Spleen (tissue), 11 donors: ENCODE measurements at regions not wholly inside any gene's neighbourhood (a gene's known extent, or its start where the extent isn't known, plus 50 kb on each side); places are given as distances from the start of the nearest gene placed in this dataset.
"Not testable (repeated sequence)": the region's sequence is repeated elsewhere in the genome, so short reads cannot be mapped to it uniquely, and the experiment has no call there.

Experiments
- DNase-seq: peaks from one replicate; pipeline ENCODE4 v3.0.0-alpha.2; 2020
- H3K27ac ChIP-seq, 8 donors: fragments of 200-600 bp; sonication (generic) in 7 of 8; 1 replicate in 4 of 8; 2 replicates in 4 of 8; pipeline versions ENCODE4 v1.5.0 to v1.8.0; 2016 to 2021; ENCODE audit warnings: inconsistent platforms in 4 of 8, mild to moderate bottlenecking in 4 of 8, moderate library complexity in 1 of 8
- H3K27me3 ChIP-seq, 7 donors: fragments of 200-600 bp; sonication (generic) in 6 of 7; replicated peaks in 1 of 7; 1 replicate in 4 of 7; 2 replicates in 3 of 7; pipeline versions ENCODE4 v1.5.0 to v1.8.0; 2016 to 2021; ENCODE audit warnings: inconsistent platforms in 3 of 7, mild to moderate bottlenecking in 1 of 7
- H3K36me3 ChIP-seq, 6 donors: fragments of 200-600 bp; sonication (generic) in 5 of 6; 1 replicate in 4 of 6; 2 replicates in 2 of 6; pipeline versions ENCODE4 v1.5.0 to v1.8.0; 2016 to 2021; ENCODE audit warnings: inconsistent platforms in 2 of 6
- H3K4me1 ChIP-seq, 6 donors: fragments of 200-600 bp; sonication (generic) in 5 of 6; 1 replicate in 3 of 6; 2 replicates in 3 of 6; pipeline versions ENCODE4 v1.5.0 to v1.8.0; 2016 to 2021; ENCODE audit warnings: inconsistent platforms in 3 of 6
- H3K4me3 ChIP-seq, 8 donors: fragments of 200-600 bp; sonication (generic) in 7 of 8; 1 replicate in 4 of 8; 2 replicates in 4 of 8; pipeline versions ENCODE4 v1.5.0 to v1.8.0; 2016 to 2021; ENCODE audit warnings: inconsistent platforms in 4 of 8, mild to moderate bottlenecking in 4 of 8, moderate library complexity in 2 of 8
- H3K9me3 ChIP-seq, 8 donors: fragments of 200-600 bp; sonication (generic) in 7 of 8; 1 replicate in 4 of 8; 2 replicates in 4 of 8; pipeline versions ENCODE4 v1.5.0 to v1.8.0; 2016 to 2021; ENCODE audit warnings: inconsistent platforms in 4 of 8
- CTCF ChIP-seq, 11 experiments: fragments of 200-600 bp in 7 of 11; fragments of 450-650 bp in 4 of 11; sonication (generic) in 4 of 11; IDR thresholded peaks in 8 of 11; conservative IDR thresholded peaks in 3 of 11; 1 replicate in 7 of 11; 2 replicates in 4 of 11; pipeline versions ENCODE4 v1.4.0 to v1.8.0; 2016 to 2021; ENCODE audit warnings: antibody characterized with exemption in 11 of 11, inconsistent platforms in 4 of 11, mild to moderate bottlenecking in 1 of 11
- POLR2A ChIP-seq, 3 donors: fragments of 450-650 bp; IDR thresholded peaks; one replicate each; pipeline ENCODE4 v1.5.1; 2017; ENCODE audit warnings: antibody characterized with exemption in 3 of 3, mild to moderate bottlenecking in 1 of 3
- POLR2AphosphoS5 ChIP-seq, 3 donors: sonication (generic); formaldehyde crosslinking; IDR thresholded peaks; one replicate each; pipeline ENCODE4 v1.5.1; 2017; ENCODE audit warnings: antibody characterized with exemption in 3 of 3
- WGBS, 5 donors: extraction: QIAGEN DNeasy Blood & Tissue Kit in 3 of 5; methylation state at CpG; one replicate each; pipeline versions ENCODE4 v1.1.5 to v1.1.7; 2013 to 2018; 5-methylcytosine and 5-hydroxymethylcytosine counted together
- intact Hi-C: fragments of 100-400 bp; cut with DNase I; formaldehyde crosslinking; loops from one replicate; pipeline ENCODE4 v1.15.0; 2023; ENCODE audit warnings: low total_unique reads
- donor health status: healthy with polysubstance abuse.
- donor health status: DM: no; HTN: no; CAD: no; lungs with moderate emphysema.
- donor health status: DM: no; HTN: no; CAD: no.
- donor health status: Bipolar disorder and iron deficiency.
- donor health status: healthy.
- donor health status: DM: no; HTN: no; CAD: no.
- donor health status: DM: yes; HTN: yes; CAD: no.

- no peak for TF ChIP-seq CTCF (IDR thresholded peaks at IDR 0.05 in 8 of 11, conservative IDR thresholded peaks at IDR 0.05 in 3 of 11)
- no peak for TF ChIP-seq POLR2A (IDR thresholded peaks at IDR 0.05)
- no peak for TF ChIP-seq POLR2AphosphoS5 (IDR thresholded peaks at IDR 0.05)
- H3K27ac ChIP-seq, result no peak overlapping the region
- peaks cover 0 to 10% (median 4%) of the 10 kb centered on the region in 8 donors for H3K9me3 ChIP-seq
- no peak for DNase-seq
- 50 to 79% (median 65%) methylated on average over 1 of the region's 1 CpG for WGBS, 5 donors
- no peaks in the 10 kb centered on the region for H3K36me3 ChIP-seq
- no peak overlapping the region for H3K4me3 ChIP-seq
- intact Hi-C loops, result no loop called here
- H3K27me3 ChIP-seq, result no peaks in the 10 kb centered on the region
- H3K4me1 ChIP-seq, result no peaks in the 10 kb centered on the region
Measured at GRCh38 chr7:50849991-50850390, 67.3 kb upstream of the GRB10 start.

- Histone ChIP-seq H3K9me3 (peaks cover 0 to 16% (median 4%) of the 10 kb centered on the region in 8 donors), H3K4me3 (no peak overlapping the region), H3K27me3 (no peaks in the 10 kb centered on the region), H3K27ac (no peak overlapping the region), H3K36me3 (no peaks in the 10 kb centered on the region), H3K4me1 (no peaks in the 10 kb centered on the region)
- WGBS, 5 donors, result 40 to 70% (median 59%) methylated on average over 2 of the region's 2 CpGs
- TF ChIP-seq POLR2A (IDR thresholded peaks at IDR 0.05), result no peak
- intact Hi-C loops, result no loop called here
- no peak for DNase-seq
Measured at GRCh38 chr7:50848203-50848602, 65.5 kb upstream of the GRB10 start.

- H3K9me3 ChIP-seq, result peaks cover 0 to 16% (median 4%) of the 10 kb centered on the region in 8 donors
- H3K27ac ChIP-seq, H3K4me1 ChIP-seq, H3K36me3 ChIP-seq, DNase-seq, H3K27me3 ChIP-seq, H3K4me3 ChIP-seq, intact Hi-C loops: not testable (repeated sequence)
- WGBS, 5 donors, result 87 to 98% (median 95%) methylated on average over 7 of the region's 7 CpGs
Measured at GRCh38 chr7:50844861-50845260, 62.2 kb upstream of the GRB10 start.

- WGBS, 5 donors, result 87 to 92% (median 89%) methylated on average over 6 of the region's 6 CpGs
- H3K27me3 ChIP-seq, result no peaks in the 10 kb centered on the region
- DNase-seq, result no peak
- H3K36me3 ChIP-seq, result no peaks in the 10 kb centered on the region
- no peaks in the 10 kb centered on the region for H3K4me1 ChIP-seq
- intact Hi-C loops, result no loop called here
- peaks cover 0 to 16% (median 4%) of the 10 kb centered on the region in 8 donors for H3K9me3 ChIP-seq
- no peak overlapping the region for H3K4me3 ChIP-seq
- H3K27ac ChIP-seq, result no peak overlapping the region
- TF ChIP-seq POLR2AphosphoS5 (IDR thresholded peaks at IDR 0.05), result no peak
- TF ChIP-seq CTCF (IDR thresholded peaks at IDR 0.05 in 8 of 11, conservative IDR thresholded peaks at IDR 0.05 in 3 of 11), result no peak
- TF ChIP-seq POLR2A (IDR thresholded peaks at IDR 0.05), result no peak
Measured at GRCh38 chr7:50842041-50842440, 59.3 kb upstream of the GRB10 start.

- TF ChIP-seq POLR2A (IDR thresholded peaks at IDR 0.05) (no peak), CTCF (IDR thresholded peaks at IDR 0.05 in 8 of 11, conservative IDR thresholded peaks at IDR 0.05 in 3 of 11) (no peak), POLR2AphosphoS5 (IDR thresholded peaks at IDR 0.05) (no peak)
- Histone ChIP-seq H3K27me3 (no peaks in the 10 kb centered on the region), H3K4me3 (no peak overlapping the region), H3K4me1 (no peaks in the 10 kb centered on the region), H3K27ac (no peak overlapping the region), H3K9me3 (no peaks in the 10 kb centered on the region), H3K36me3 (no peaks in the 10 kb centered on the region)
- WGBS, 5 donors, result 67 to 82% (median 79%) methylated on average over 10 of the region's 10 CpGs
- intact Hi-C loops, result no loop called here
- DNase-seq, result no peak
Measured at GRCh38 chr7:50838675-50839377, 56.1 kb upstream of the GRB10 start.
